GM23248 (cell line): ENCODE measurements at regions not wholly inside any gene's neighbourhood (a gene's known extent, or its start where the extent isn't known, plus 50 kb on each side); places are given as distances from the start of the nearest gene placed in this dataset.

Source experiments
- EZH2 ChIP-seq: fragments of 200-600 bp; sonication (generic); IDR thresholded peaks from 2 replicates; pipeline ENCODE4 v1.6.1; 2018; ENCODE audit warnings: antibody characterized with exemption, mild to moderate bottlenecking; ENCODE audit not compliant: insufficient read depth, poor library complexity, severe bottlenecking
- EZH2phosphoT487 ChIP-seq: fragments of 200-600 bp; sonication (generic); IDR thresholded peaks from 2 replicates; pipeline ENCODE4 v1.6.1; 2018; ENCODE audit warnings: antibody characterized with exemption, moderate library complexity, mild to moderate bottlenecking, low read depth; ENCODE audit not compliant: insufficient read depth

- TF ChIP-seq EZH2 (no peak), EZH2phosphoT487 (no peak)
Measured at GRCh38 chr4:75254745-75255144, 259.5 kb downstream of the RCHY1 start.
